Dedifferentiated amniotic fluid mesenchymal stem cell (primary cell): ENCODE measurements at regions not wholly inside any gene's neighbourhood (a gene's known extent, or its start where the extent isn't known, plus 50 kb on each side); places are given as distances from the start of the nearest gene placed in this dataset.
"Not testable (repeated sequence)": the region's sequence is repeated elsewhere in the genome, so short reads cannot be mapped to it uniquely, and the experiment has no call there.

Experiments used
- DNase-seq: peaks from one replicate; pipeline ENCODE4 v3.0.0-alpha.2; 2016; ENCODE audit errors: extremely low spot score

- DNase-seq = no peak
Measured at GRCh38 chr10:9505546-9505945, 1451.1 kb downstream of the GATA3 start.

- DNase-seq = no peak
Measured at GRCh38 chr10:9508606-9509005, 1454.1 kb downstream of the GATA3 start.

- DNase-seq = no peak
Measured at GRCh38 chr10:9510626-9511025, 1456.1 kb downstream of the GATA3 start.

GRCh38 chr10:9515922-9516321 is 1461.4 kb downstream of the GATA3 start:
- no peak for DNase-seq

- DNase-seq = no peak
Measured at GRCh38 chr10:9535744-9536143, 1481.3 kb downstream of the GATA3 start.

GRCh38 chr10:9545073-9545472 is 1472.6 kb upstream of the CELF2 start:
- no peak for DNase-seq

- no peak for DNase-seq
Measured at GRCh38 chr10:9547936-9548904, 1469.5 kb upstream of the CELF2 start.

- no peak for DNase-seq
Measured at GRCh38 chr10:9550810-9551209, 1466.9 kb upstream of the CELF2 start.

GRCh38 chr10:9554321-9554720 is 1463.4 kb upstream of the CELF2 start:
- DNase-seq = no peak

- DNase-seq = no peak
Measured at GRCh38 chr10:9560976-9561375, 1456.7 kb upstream of the CELF2 start.

GRCh38 chr10:9561821-9562505 is 1455.7 kb upstream of the CELF2 start:
- no peak for DNase-seq

GRCh38 chr10:9577746-9578145 is 1439.9 kb upstream of the CELF2 start:
- DNase-seq = no peak

- no peak for DNase-seq
Measured at GRCh38 chr10:9579110-9579705, 1438.5 kb upstream of the CELF2 start.

GRCh38 chr10:9582803-9583202 is 1434.9 kb upstream of the CELF2 start:
- DNase-seq = not testable (repeated sequence)

GRCh38 chr10:9596368-9596920 is 1421.2 kb upstream of the CELF2 start:
- DNase-seq = no peak

GRCh38 chr10:9602998-9603397 is 1414.7 kb upstream of the CELF2 start:
- no peak for DNase-seq

- DNase-seq = no peak
Measured at GRCh38 chr10:9603972-9604371, 1413.7 kb upstream of the CELF2 start.

- no peak for DNase-seq
Measured at GRCh38 chr10:9605231-9605630, 1412.4 kb upstream of the CELF2 start.

- no peak for DNase-seq
Measured at GRCh38 chr10:9608602-9609001, 1409.1 kb upstream of the CELF2 start.

- DNase-seq = no peak
Measured at GRCh38 chr10:9613338-9614075, 1404.2 kb upstream of the CELF2 start.

- DNase-seq = no peak
Measured at GRCh38 chr10:9615189-9615588, 1402.5 kb upstream of the CELF2 start.

- DNase-seq = no peak
Measured at GRCh38 chr10:9621216-9621615, 1396.5 kb upstream of the CELF2 start.
